ENCODE measurements at regions not wholly inside any gene's neighbourhood (a gene's known extent, or its start where the extent isn't known, plus 50 kb on each side); places are given as distances from the start of the nearest gene placed in this dataset.
"Not testable (repeated sequence)": the region's sequence is repeated elsewhere in the genome, so short reads cannot be mapped to it uniquely, and the experiment has no call there.

DNA sequence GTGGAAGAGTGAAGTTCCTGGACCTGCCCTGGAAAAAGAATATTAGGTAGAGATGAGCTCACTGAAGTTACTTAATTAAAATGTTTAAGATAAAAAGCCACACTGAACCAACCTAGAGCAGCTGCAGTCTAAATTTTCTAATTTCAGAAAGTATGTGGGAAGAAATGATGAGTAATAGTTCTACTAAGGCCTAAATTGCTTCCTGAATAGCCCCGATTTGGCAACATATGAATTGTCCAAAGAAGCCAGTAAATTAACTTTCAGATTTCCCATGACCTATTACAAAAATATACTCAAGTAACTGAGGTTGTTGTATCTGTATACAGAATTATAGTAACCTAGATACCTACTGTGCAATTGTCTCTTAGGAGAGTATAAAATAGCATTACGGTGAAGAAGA, 312.6 kb downstream of the IPMK start:
- no peak for FAIRE-seq

DNA sequence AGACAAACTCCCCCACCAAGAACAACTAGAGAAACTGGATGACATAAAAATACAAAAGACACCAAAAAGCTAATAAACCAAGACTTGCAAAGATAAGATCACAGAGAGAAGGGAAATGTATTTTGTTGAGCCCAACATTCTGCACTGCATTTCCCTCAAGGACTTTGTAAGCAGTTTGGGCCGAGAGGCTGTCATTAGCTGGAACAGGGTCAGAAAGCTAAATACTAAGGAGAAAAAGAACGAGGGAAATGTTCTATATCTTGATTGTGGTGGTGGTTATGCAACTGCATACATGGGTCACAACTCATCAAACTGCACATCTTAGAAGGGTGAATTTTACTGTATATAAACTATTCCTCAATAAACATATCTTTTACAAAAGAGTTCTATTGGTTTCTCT, 315.0 kb downstream of the IPMK start:
- FAIRE-seq = no peak

DNA sequence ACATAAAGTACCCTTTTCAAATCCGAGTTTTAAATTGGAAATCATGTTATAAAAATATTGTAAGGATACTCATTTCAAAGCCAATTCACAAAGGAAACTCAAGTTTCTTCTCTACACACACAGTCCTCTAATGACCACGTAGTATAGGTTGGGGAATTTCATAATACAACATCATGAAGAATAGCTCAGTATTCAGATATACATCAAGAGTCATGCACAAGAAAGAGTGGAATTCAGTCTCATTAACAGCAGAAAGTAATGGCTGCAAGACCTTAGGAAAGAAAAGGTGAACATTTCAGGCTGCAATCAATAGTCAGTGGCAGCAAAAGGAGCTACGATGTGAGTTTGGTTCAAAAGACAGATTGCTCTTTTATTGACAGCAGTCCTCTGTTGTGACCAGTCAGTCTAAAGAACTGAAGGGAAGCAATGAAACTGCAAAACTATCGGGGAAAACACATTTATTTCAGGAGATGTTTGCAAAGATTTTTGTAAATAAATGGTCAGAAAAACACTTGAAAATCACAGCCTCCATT, 317.2 kb downstream of the IPMK start:
- FAIRE-seq = no peak

DNA sequence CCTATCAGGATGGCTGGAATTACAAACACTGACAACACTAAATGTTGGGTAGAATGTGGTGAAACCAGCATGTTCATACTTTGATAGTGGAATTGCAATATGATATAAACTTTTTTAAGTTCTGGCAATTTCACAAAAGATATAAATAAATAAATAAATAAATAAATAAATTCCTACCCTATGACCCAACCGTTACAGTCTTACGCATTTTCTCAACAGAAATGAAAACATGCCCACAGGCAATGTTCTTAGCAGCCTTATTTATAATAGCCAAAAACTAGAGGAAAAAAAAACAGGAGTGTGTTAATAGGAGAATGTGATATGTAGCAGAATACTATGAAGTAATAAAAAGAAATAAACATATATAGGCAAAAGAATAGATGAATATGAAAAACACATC, 318.9 kb downstream of the IPMK start:
- FAIRE-seq = no peak

DNA sequence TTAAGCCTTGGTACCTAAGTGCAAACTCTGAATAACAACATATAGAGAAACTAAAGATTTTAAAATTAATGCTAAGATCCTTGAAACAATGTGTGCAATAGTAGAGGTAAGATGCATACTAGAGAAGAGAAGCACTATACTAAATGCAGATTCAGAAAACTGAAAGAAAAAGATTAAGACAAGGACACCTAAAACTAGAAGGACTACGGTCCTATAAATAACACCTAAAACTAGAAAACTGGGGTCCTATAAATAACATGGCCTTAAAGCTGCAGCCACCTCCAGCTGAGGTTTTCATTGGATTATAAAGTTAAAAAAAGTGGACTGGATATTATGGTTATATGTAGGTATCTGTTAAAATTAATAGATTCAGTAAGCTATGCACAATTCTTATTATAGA, 320.9 kb downstream of the IPMK start:
- FAIRE-seq = no peak

DNA sequence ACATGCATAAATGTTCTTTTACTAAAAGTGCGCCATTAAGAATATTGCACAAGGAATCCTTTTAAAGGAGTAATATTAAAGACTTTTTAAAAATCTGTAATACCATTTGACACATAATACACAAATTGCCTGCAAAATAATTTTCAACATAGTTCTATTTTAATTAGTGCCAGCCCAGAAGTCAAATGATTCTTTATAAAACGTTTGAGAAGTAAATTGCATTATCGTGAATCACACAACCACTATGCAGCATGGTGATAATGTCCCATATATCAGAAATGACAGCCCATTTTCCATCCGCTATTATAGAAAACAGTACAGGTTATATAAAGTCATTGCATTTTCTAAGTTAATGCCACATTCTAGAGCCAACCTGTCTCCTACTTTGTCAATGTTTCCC, 324.0 kb downstream of the IPMK start:
- FAIRE-seq = no peak

DNA sequence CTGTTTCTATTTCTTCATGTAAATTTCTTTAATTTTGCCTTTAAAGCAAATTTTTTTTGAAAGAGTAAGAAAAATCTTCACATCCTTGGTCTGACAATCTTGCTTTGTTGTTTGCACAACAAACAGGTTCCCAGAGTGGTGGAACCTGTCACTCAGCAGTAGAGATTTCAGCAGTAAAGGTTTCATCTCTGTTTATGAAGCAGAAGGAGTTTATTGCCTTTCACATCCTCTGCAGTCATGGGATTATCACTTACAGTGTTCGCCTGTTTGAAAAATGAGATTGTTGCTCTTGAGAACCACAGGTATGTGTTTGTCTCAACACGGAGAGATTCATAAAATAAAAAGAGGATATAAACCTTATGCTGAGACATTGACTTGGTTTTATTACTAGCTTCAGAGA, 342.6 kb downstream of the IPMK start:
- FAIRE-seq = no peak

DNA sequence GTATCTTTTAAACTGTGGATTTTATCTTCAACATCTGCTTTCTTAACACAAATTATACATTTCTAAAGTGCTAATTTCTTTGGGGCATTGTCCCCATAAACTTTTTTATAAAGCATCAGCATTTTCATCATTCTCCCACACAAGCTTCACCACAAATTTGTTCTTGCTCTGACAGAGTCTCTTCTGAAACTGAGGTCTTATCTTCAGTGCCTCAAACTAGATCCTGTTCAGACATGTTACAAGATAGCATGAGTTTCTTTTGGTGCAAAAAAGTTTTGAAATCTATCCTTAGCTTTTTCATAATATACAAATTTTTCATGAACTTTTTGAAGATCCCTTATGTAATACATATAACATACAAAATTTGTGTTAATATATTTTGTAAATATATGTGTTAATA, 346.6 kb downstream of the IPMK start:
- FAIRE-seq = no peak

DNA sequence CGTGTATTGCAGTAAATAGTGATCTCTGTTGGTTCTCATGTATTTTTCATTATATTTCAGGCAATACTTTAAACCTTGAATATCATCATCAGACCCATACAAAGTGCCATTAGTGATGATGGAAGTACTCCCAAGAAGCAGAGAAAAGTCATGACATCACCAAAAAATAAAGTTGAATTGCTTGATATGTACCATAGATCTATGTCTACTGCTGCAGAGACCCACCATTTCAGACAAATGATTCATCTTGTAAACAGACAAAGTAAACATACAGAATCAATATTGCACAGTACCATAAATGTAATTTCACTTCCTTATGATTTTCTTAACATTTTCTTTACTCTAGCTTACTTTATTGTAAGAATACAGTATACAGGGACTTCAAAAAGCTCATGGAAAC, 347.8 kb downstream of the IPMK start:
- no peak for FAIRE-seq

DNA sequence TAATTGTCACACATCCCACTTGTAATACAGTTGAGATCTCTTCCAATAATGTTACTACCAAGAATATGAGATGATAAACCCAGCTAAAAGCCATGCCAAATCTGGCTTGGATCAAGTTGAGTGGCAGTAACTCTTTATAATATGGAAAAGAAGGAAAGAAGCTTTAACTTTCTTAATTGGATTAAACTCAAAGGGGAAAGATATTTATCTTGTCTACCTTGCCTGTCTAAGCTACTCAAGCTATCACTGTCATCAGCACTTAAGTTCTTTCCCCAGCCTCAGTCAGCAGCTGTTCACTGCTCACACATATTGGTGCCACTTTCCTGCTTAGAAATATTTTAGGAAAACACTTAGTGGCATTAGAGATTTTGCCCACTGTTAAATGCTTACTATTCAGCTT, 350.7 kb downstream of the IPMK start:
- FAIRE-seq = no peak

DNA sequence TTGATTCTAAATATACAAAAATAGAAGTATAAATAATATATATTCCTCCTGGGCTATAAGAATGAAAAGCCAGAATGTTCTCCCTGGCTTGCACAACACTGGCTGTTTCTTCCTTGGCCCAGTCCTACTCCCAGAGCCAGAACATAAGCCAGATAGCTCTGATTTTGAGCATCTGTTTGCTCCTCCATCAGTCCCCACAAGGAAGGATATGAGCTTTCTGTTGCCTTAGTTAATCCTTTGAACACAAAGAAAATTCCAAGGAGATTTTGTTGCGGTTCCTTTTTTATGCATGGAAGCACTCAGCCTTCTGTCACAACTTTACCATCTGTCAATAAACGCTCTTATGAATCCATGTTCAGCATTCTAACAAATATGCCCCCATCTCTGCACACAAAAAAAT, 361.8 kb downstream of the IPMK start:
- FAIRE-seq = no peak

DNA sequence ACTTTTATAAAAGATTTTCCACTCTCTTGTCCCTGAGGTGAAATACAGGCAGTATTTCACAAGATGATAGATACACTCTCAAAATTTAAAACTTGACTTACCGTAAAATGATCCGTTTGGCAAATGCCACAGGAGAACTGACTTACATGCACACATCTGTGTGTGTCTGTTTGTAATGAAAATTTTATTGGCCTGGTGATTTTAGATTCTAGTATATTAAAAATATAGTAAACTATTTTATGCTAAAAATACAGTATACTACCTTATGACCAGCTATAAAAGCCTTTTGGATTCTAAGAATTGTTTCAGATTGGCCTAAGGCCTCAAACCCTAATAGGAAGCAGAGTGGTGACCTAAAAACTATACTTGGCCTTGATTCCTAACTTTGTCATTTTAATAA, 362.7 kb downstream of the IPMK start:
- no peak for FAIRE-seq

DNA sequence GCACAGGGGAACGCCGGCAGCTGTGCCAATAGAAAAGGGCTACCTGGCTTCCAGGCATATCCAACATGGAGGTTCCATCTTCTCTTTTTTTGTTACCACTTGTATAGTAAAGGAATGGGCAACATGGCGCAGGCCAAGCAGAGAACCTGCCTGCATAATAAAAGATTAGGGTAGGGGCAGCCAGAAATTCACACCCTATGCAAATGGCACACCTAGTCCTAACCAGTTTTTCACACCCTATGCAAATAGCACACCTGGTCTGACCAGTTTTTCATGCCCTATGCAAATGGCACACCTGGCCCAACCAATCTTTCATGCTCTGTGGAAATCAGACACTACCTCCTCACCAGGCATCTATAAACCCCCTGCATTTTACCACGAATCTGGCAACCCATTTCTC, 369.5 kb downstream of the IPMK start:
- no peak for FAIRE-seq

DNA sequence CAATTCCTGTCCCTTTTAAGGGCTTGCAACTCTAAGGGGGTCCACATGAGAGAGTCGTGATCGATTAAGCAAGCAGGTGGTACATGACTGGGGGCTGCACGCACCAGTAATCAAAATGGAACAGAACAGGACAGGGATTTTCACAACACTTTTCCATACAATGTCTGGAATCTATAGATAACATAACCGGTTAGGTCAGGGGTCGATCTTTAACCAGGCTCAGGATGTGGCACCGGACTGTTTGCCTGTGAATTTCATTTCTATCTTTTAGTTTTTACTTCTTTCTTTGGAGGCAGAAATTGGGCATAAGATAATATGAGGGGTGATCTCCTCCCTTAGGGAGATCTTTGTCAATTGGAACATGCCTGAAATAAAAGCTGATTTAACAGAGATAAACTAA, 370.1 kb downstream of the IPMK start:
- no peak for FAIRE-seq

DNA sequence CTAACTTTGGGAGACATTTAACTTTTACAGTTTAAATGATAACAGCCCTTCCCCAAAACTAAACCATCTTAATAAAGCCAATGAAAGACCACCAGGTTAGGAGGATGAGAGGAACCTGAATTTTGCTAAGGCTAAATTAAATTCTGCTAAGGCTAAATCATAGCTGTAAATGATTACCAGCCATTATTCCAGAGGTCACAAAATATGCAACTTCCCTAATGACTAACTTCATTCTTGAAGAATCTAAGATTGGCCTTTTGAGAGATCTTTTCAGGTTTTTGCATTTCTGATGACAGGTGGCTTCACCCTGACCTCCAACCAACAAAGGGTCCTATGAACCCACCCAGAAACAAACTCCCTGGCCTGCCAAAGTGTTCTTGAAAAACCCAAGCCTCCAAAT, 373.3 kb downstream of the IPMK start:
- FAIRE-seq = no peak

DNA sequence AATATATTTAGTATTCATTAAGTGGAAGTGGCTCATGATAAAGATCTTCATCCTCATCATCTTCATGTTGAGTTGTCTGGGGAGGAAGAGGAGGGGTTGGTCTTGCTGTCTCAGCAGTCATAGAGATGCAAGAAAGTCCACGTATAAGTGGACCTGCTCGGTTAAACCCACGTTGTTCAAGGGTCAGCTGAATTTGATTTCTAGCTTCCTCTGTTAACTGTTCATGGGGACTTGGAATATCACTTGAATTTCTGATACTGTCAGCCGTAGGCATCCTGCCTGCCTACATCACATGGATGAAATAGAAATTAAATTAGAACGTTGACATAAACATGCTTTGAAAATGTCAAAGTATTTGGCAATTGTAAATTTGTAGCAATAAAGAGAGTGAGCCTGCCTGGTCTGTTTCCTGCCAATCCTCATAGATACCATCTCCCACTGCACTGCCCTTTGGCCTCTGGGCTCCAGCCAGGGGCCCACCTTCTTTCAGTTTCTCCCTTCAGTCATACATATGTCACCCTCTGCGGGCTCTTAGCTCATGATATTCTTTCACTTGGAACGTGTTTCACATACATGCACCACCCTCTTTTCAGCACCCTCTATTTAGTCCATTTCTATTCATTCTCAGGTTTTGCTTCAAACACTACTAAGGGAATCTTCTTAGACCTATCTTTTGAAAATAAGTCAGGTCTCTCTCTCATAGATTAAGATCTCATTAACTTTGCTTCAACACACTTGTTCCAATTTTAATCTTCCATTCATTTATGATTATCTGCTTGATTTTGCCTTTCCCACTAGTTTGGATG, 376.3 kb downstream of the IPMK start:
- FAIRE-seq = no peak

DNA sequence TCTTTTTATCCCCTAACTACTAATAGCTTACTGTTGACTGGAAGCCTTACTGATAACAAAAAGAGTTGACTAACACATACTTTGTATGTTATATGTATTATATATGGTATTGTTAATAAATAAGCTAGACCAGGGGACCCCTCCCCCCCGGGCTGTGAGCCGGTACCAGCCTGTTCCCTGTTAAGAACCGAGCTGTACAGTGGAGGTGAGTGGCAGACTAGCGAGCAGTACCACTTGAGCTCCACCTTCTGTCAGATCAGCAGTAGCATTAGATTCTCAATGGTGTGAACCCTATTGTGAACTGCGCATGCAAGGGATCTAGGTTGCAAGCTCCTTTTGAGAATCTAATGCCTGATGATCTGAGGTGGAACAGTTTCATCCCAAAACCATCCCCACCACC, 377.0 kb downstream of the IPMK start:
- no peak for FAIRE-seq

DNA sequence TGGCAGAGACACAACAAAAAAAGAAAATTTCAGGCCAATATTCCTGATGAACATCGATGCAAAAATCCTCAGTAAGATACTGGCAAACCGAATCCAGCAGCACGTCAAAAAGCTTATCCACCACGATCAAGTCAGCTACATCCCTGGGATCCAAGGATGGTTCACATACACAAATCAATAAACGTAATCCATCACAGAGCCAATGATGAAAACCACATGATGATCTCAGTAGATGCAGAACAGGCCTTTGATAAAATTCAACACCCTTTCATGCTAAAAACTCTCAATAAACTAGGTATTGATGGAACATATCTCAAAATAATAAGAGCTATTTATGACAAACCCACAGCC, 382.1 kb downstream of the IPMK start:
- not testable (repeated sequence) for FAIRE-seq

DNA sequence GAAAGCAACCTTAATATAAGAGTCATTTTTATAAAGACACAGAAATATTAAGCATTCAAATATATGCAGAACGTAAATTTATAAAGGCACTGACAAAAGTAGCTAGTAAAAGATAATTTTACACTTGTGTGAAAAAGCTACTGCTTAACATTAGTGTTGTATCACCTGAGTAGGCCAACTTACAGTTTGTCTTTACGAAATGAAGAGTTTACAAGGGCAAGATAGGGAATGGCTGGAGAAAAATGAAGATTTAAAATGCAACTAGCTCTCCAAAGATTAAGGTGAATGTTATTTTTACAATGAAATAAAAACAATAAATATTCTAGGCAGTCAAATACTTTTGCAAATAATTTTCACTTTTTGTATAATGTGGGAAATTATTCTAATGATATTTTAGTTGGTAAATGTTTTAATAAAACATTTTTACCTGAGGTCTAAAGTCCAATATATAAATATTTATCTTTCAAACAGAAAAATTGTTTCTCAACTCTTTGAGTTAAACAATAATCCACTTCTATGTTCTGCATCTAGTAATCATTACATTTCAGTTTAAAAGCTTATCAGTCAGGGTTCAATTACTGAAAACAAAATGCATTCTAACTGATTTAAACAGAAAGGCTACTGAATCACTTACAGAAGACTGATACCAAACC, 382.6 kb downstream of the IPMK start:
- FAIRE-seq = no peak

DNA sequence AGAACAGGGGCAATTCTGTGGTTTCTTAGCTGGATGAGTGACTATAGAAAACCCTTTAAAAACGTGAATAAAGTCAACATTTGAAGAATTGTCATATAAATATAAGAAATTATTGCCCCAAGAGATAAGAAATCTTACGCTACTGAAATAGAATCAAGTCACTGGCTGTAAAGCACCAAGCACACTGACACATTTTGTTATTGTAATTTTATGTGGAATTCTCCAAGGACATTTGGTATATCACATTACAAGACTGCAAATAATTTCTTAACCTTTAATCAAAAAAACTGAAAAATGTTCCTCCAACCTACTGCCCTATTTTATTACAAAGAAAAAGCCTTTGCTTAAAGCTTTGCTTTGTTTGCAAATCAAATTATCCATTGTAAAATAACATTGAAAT, 383.3 kb downstream of the IPMK start:
- FAIRE-seq = no peak

DNA sequence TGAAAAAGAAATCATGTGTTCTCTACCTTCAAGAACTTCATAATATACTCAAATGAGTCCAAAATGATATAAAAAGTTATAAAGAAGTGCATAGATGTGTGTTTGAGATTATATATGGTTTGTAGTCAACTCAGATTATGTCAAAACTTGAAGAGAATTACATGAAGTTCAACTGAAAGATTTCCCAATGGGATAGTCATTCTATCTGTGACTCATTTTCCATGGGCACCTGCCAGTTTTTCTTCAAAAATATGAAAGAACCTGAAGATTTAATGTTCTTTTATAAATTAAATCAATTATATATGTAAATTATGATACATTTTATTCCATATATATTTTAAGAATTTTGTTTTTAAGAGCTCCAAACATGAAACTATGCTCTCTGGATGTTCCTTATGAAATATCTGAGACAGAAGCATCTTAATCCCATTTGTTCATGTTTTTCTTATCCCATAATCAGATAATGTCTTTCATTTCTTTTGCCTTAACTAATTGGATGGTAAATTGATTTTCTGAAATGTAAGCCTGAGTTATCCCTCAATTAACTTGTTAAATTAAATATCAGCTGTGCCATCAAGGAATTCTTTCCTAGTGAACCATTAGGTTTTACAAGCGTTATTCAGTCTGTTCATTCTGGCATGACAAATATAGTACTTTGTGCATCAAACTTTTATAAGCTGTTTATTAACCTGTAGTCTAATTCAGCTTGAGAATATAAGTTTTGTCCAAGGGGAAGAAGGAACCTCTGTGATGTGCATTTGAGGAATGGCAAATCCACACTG, 387.1 kb downstream of the IPMK start:
- FAIRE-seq = no peak

DNA sequence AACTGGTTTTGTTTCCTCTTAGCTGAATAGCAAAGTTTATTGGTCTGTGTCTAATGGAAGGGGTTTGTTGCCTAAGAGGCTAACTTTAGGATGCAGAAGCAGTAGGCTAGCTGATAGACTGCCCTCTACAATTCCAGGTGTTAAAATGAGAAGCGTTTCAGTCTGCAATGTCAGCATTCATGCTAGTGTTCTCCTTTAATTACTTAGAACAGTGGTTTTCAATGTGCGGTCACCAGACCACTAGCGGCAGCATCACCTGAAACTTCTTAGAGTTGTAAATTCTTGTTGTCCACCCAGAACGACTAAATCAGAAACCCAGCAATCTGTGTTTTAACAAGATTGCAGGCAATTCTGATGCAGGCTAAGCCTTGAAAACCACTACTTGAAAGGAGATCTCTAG, 392.9 kb downstream of the IPMK start:
- FAIRE-seq = no peak

DNA sequence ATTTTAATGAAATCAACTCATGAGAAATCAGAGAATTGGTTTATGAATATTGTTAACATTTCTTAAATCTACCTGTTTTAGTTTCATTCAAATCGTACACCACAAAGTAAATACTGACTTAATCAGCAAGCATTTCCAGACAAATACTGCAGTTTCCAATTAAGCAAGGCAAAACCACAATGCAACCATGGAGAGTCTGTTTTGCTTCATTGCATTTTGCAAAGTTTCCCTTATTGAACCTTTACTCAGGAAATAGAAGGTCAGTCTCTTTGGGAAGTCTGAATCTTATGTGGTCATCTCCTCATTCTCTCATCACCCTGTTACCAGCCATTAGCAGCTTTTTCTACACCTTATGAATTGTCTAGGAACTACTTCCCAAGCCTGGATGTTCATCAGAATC, 400.5 kb downstream of the IPMK start:
- no peak for FAIRE-seq
